ENCODE measurements at regions not wholly inside any gene's neighbourhood (a gene's known extent, or its start where the extent isn't known, plus 50 kb on each side); places are given as distances from the start of the nearest gene placed in this dataset.

- H3K36me3 ChIP-seq, result no peaks in the 10 kb centered on the region
- DNase-seq (ENCODE audit: low spot score), result no peak
- no peaks in the 10 kb centered on the region for H3K9me3 ChIP-seq
- H3K4me1 ChIP-seq (replicated peaks), result no peaks in the 10 kb centered on the region
- H3K4me3 ChIP-seq, result no peak overlapping the region
- TF ChIP-seq POLR2AphosphoS5 (IDR thresholded peaks at IDR 0.05) (no peak), CTCF (IDR thresholded peaks at IDR 0.05) (no peak), POLR2A (IDR thresholded peaks at IDR 0.05) (no peak)
- 97% methylated on average over 2 of the region's 2 CpGs for WGBS
- no peaks in the 10 kb centered on the region for H3K27me3 ChIP-seq (replicated peaks; ENCODE audit: insufficient read depth)
- no peak overlapping the region for H3K27ac ChIP-seq
- intact Hi-C loops (cut with DNase I), result no loop called here
These were observed 257.1 kb downstream of the GATA3 start for GRCh38 chr10:8311526-8312070.

GRCh38 chr10:8312079-8312478, 257.6 kb downstream of the GATA3 start:
- WGBS, result 74% methylated on average over 3 of the region's 3 CpGs
- H3K9me3 ChIP-seq, result no peaks in the 10 kb centered on the region
- no peaks in the 10 kb centered on the region for H3K4me1 ChIP-seq (replicated peaks)
- intact Hi-C loops (cut with DNase I), result no loop called here
- H3K4me3 ChIP-seq, result no peak overlapping the region
- H3K27me3 ChIP-seq (replicated peaks; ENCODE audit: insufficient read depth), result no peaks in the 10 kb centered on the region
- DNase-seq (ENCODE audit: low spot score), result no peak
- TF ChIP-seq CTCF (IDR thresholded peaks at IDR 0.05) (no peak), POLR2A (IDR thresholded peaks at IDR 0.05) (no peak), POLR2AphosphoS5 (IDR thresholded peaks at IDR 0.05) (no peak)
- H3K27ac ChIP-seq, result no peak overlapping the region
- no peaks in the 10 kb centered on the region for H3K36me3 ChIP-seq

- TF ChIP-seq CTCF (IDR thresholded peaks at IDR 0.05), result no peak
- no peak for TF ChIP-seq POLR2A (IDR thresholded peaks at IDR 0.05)
- TF ChIP-seq POLR2AphosphoS5 (IDR thresholded peaks at IDR 0.05), result no peak
- WGBS, result 49% methylated on average over 9 of the region's 9 CpGs
These were observed 258.3 kb downstream of the GATA3 start for GRCh38 chr10:8312781-8313180.

GRCh38 chr10:8314486-8314885, 260.0 kb downstream of the GATA3 start:
- DNase-seq (ENCODE audit: low spot score), result no peak
- H3K9me3 ChIP-seq, result no peaks in the 10 kb centered on the region
- H3K4me1 ChIP-seq (replicated peaks), result no peaks in the 10 kb centered on the region
- no peaks in the 10 kb centered on the region for H3K36me3 ChIP-seq
- intact Hi-C loops (cut with DNase I), result no loop called here
- no peaks in the 10 kb centered on the region for H3K27me3 ChIP-seq (replicated peaks; ENCODE audit: insufficient read depth)
- TF ChIP-seq POLR2AphosphoS5 (IDR thresholded peaks at IDR 0.05) (no peak), POLR2A (IDR thresholded peaks at IDR 0.05) (no peak), CTCF (IDR thresholded peaks at IDR 0.05) (no peak)
- 91% methylated on average over 5 of the region's 5 CpGs for WGBS
- H3K4me3 ChIP-seq, result no peak overlapping the region
- H3K27ac ChIP-seq, result no peak overlapping the region

More at GRCh38 chr10:8312781-8313180, 258.3 kb downstream of the GATA3 start:
- H3K27ac ChIP-seq, result no peak overlapping the region
- DNase-seq (ENCODE audit: low spot score), result no peak
- no peaks in the 10 kb centered on the region for H3K9me3 ChIP-seq
- intact Hi-C loops (cut with DNase I), result no loop called here
- no peak overlapping the region for H3K4me3 ChIP-seq
- H3K36me3 ChIP-seq, result no peaks in the 10 kb centered on the region
- no peaks in the 10 kb centered on the region for H3K4me1 ChIP-seq (replicated peaks)
- H3K27me3 ChIP-seq (replicated peaks; ENCODE audit: insufficient read depth), result no peaks in the 10 kb centered on the region

- Histone ChIP-seq H3K9me3 (no peaks in the 10 kb centered on the region), H3K4me3 (no peak overlapping the region), H3K36me3 (no peaks in the 10 kb centered on the region), H3K27ac (no peak overlapping the region), H3K4me1 (replicated peaks) (no peaks in the 10 kb centered on the region), H3K27me3 (replicated peaks; ENCODE audit: insufficient read depth) (no peaks in the 10 kb centered on the region)
- intact Hi-C loops (cut with DNase I), result no loop called here
- no peak for DNase-seq (ENCODE audit: low spot score)
- 37% methylated on average over 1 of the region's 1 CpG for WGBS
- TF ChIP-seq POLR2AphosphoS5 (IDR thresholded peaks at IDR 0.05), result no peak
- no peak for TF ChIP-seq CTCF (IDR thresholded peaks at IDR 0.05)
- TF ChIP-seq POLR2A (IDR thresholded peaks at IDR 0.05), result no peak
These were observed 261.1 kb downstream of the GATA3 start for GRCh38 chr10:8315619-8316021.
